ENCODE measurements at regions not wholly inside any gene's neighbourhood (a gene's known extent, or its start where the extent isn't known, plus 50 kb on each side); places are given as distances from the start of the nearest gene placed in this dataset.

DNA sequence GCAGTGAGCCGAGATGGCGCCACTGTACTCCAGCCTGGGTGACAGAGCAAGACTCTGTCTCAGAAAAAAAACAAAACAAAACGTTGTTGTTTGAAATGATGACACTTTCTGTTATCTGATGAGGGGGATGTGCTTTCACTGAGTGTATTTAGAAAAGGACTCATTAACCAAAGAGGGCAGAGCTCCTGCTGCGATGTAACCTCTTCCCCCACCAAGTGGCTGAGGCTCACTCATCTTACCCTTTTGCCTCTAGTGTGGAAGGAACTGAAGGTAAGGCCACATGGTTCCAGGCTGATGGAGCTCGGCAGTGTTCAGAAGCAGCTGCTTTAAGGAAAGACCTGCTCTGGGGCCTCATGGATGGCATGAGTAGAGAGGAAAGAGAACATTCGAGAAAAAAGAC, 105.7 kb upstream of the RUNX1 start:
- TF ChIP-seq, protein P1, sequence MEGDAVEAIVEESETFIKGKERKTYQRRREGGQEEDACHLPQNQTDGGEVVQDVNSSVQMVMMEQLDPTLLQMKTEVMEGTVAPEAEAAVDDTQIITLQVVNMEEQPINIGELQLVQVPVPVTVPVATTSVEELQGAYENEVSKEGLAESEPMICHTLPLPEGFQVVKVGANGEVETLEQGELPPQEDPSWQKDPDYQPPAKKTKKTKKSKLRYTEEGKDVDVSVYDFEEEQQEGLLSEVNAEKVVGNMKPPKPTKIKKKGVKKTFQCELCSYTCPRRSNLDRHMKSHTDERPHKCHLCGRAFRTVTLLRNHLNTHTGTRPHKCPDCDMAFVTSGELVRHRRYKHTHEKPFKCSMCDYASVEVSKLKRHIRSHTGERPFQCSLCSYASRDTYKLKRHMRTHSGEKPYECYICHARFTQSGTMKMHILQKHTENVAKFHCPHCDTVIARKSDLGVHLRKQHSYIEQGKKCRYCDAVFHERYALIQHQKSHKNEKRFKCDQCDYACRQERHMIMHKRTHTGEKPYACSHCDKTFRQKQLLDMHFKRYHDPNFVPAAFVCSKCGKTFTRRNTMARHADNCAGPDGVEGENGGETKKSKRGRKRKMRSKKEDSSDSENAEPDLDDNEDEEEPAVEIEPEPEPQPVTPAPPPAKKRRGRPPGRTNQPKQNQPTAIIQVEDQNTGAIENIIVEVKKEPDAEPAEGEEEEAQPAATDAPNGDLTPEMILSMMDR (IDR thresholded peaks at IDR 0.05): no peak
- no peak for TF ChIP-seq POLR2A (IDR thresholded peaks at IDR 0.05)
